Inferior parietal cortex (tissue), 1 donor: ENCODE measurements at regions not wholly inside any gene's neighbourhood (a gene's known extent, or its start where the extent isn't known, plus 50 kb on each side); places are given as distances from the start of the nearest gene placed in this dataset.
A peak's percentile ranks its signal among the peaks of the same experiment; 100 is the strongest.

Experiments used
- DNase-seq: peaks from one replicate; pipeline ENCODE4 v3.0.0-alpha.2; 2016; ENCODE audit errors: extremely low spot score

DNA sequence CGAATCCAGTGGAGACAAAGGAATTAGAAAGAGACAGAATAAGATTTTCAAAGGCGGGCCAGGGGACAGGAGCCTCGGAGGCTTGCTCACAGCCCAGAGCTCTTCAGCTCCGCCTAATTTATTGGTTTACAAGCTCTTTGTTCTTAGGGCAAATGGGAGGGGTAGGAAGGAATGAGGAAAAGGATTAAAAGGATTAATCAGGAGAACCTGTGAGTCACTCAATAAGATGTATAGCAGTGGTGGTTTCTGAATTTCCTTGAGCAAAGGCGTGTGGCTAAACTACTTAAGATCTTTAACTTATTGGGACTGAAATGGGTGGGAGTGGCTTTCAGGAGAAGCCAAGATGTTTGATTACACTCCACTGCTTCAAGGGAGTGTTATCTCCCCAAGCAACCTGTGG lies 456.0 kb upstream of the SPANXN1 start:
- no peak for DNase-seq

DNA sequence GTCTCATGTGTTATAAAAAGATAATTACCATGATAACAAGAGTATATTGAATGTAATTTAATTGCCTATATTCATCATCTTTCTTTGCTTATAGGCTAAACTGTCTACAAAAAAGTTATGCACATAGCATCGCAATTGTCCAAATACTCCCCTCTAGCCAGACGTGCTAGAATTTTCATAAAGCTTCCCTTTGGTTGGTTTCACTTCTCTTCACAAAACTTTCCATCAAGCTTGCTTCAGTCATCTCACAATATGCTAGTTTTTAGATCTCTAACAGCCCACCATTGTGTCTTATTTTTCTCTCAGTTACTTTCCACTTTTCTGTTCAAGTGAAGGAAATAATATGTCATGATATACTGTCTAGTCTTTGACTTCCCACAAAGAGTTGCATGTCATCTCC lies 448.3 kb upstream of the SPANXN1 start:
- DNase-seq: no peak

DNA sequence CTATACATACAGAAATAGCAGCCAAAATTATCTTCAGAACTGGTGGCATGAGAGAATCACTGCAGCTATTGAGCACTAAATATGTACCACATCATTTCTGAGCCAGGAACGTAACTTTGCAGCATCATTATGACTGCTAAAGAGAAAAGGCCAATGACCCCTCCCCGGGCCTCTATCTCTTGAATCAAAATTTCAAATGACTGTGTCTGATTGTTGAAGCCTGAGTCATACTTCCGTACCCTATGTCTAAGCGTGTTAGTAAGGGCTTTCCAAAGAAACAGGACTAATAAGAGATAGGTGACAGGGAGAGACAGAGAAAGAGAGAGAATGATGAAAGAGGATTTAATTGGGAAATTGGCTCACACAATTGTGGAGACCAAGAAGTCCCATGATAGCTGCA lies 445.5 kb upstream of the SPANXN1 start:
- no peak for DNase-seq

DNA sequence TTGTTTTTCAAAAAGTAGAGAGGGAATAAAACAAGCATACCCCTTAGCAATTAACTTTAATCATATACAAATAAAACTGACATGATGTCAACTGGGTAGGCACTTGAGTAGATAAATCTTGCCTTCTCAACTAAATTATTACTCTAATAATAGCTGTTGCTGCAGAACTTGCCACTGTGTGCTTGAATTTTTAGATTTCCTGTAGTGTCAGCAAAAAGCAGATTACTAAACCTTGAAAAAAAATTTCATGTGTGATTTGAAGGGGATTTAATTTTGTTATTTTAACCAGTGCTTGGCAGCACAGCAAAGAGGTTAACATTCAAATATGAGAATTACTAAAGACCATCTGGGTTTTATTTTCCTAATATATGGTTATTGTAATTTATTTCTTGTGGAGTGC lies 438.3 kb upstream of the SPANXN1 start:
- DNase-seq: no peak

DNA sequence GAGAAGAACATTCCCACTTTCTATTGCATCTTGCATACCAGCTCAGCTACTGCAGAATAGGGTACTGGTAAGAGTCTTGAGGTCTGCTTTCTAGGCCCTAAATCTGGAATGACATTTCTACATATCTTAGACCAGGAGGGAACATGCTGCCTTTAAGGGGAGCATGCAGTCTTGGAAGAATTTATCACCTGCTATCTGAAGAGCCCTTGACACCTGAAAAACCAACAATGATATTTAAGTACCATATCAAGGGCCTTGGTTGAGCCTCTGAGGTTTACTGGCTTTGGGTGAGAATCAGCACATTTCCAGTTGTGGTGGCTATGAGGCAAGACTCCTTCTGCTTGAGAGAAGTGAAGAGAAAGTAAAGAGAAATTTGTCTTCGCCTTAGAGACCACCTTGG lies 436.8 kb upstream of the SPANXN1 start:
- DNase-seq: no peak

DNA sequence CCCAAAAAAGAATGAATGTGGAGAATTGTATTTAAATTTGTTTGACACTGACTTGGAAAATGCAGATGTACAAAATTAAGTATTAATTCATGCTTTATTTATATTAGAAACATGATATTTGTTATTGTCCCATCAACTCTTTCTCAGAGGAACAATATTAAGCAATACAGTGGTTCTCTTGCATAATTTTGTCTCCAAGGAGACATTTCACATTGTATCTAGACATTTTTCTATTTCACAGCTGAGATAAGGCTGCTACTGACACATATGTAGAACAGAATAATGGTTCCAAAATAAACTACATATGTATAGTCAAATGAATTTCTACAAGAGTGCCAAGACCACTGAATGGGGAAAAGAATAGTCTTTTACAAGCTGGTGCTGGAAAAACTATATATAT lies 427.9 kb upstream of the SPANXN1 start:
- no peak for DNase-seq

DNA sequence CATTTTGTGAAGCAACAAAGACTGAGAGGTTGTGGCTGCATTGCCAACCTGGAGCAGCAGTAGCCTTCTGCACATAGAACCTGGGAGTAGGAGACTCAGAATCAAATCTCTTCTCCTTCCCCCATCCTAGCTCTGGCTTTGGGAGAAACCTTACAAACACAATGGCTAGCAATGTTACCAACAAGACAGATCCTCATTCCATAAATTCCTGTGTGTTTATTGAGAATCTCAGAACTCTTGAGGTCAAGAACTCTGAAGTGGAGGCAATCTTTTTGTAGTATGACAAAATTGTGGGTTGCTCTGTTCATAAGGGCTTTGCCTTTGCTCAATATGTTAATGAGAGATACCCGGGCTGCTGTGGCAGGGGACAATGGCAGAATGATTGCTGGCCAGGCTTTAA lies 406.7 kb upstream of the SPANXN1 start:
- no peak for DNase-seq

DNA sequence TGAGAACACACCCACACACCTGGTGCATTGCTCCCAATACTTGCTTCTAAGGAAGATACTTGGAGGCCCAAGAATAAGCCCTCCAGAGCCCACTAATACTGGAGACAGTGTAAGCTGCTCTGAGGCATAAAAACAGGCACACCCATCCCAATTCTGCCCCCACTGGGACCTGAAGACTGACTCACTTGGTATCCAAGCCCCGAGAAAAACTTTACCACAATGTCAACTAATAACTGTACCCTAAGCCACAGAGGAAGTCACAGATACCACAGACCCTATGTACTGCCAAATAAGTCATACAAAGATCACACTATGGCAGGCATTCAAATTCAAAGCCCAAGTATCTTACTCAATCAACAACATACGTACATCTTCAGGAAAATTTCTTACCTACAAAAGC lies 398.2 kb upstream of the SPANXN1 start:
- DNase-seq: no peak

DNA sequence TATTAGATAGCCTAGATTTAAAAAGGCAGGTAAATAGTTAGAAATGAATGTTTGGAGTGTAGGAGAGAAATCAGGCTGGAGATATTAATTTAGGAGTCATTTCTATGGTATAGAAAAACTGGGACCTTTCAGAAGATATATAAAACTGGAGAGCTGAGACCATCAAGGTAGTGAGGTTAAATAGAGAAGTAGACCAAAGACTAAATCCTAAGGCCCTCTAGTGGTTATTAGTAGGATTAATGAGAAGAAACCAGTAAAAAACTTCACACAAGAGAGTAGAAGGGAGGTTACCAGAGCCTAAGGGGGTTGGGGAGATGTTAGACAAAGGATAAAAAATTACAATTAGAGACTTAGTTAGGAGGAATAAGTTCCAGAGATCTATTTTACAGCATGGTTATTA lies 351.0 kb upstream of the SPANXN1 start:
- DNase-seq: no peak

DNA sequence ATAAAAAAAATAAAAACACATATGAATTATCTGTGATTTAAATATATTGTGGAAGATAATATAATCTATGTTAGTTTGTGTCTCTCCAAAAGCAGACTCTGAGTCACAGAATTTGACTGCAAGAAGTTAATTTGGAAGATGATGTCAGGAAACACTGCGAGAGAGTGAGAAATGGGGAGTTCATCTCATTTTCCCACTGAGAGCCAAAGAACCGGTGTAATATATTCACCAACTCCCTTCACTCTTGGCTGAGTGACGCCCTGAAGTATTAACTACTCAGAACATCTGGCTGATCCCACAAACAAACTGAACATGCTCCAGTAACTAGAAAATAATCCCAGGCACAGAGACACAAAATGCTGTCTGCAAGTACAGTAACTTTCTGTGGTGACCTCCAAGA lies 345.8 kb upstream of the SPANXN1 start:
- DNase-seq: no peak

DNA sequence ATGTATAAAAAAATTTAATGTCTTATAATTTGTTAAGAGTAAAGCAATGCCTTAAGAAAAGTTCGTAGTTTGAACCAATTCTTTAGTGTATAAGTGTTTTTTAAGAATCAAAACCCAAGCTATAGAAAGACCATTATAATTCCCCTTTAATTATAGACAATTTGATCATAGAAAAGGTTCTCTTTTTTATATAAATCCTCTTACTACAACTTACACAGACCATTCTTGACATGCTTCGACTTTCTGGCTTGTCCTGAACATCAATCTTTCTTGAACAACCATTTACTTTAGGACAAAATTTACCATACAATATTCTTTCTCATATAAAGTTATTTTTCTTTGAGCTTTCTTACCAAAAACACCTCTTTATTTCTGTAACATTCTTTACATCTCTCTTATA lies 330.5 kb upstream of the SPANXN1 start:
- no peak for DNase-seq

DNA sequence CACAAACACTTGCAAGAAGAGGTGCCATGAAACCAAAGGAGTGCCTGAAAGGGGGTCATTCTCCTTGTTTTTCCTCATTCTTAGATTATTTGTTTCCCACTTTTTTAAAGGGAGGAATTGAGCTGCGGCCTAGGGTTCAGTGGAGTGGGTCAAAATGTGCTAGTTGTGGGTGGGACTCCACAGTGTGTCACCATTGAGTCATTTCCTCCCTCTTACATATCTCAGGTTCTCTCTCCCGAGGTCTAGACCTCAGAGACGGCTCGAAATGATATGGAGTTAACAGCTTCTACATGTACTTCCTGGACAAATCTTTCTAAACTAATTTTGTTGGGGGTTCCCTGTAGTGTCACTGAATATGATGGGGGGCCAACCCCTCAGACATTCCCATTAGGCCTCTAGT lies 328.4 kb upstream of the SPANXN1 start:
- DNase-seq: no peak

DNA sequence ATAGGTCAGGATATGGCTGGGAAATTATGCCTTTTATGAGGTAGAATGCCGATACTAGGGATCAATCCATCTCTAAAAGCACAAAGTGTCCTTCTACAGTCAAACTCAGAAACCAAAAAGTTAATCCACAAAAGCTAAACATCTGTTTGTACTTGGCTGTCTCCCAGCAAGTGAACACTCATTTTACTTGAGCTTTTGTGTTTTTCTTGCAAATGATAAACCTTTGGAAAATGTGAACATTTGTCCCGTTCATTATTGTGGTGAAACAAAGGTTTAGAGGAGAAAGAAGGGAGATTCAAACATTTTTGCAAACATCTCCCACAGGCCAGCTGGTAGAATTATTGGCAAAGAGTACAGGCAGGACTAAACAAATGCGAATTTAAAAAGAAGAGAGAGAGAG lies 300.6 kb upstream of the SPANXN1 start:
- peak; percentile 1 for DNase-seq
